ENCODE measurements at regions not wholly inside any gene's neighbourhood (a gene's known extent, or its start where the extent isn't known, plus 50 kb on each side); places are given as distances from the start of the nearest gene placed in this dataset.

- Histone ChIP-seq H3K4me3 (no peak overlapping the region), H3K9me3 (ENCODE audit: low read depth) (no peaks in the 10 kb centered on the region), H3K27me3 (no peaks in the 10 kb centered on the region), H3K36me3 (no peaks in the 10 kb centered on the region), H3K27ac (no peak overlapping the region), H3K4me1 (ENCODE audit: low read depth) (no peaks in the 10 kb centered on the region)
- no peak for DNase-seq (ENCODE audit: low read depth in 1 of 2, low spot score in 1 of 2)
- TF ChIP-seq CTCF (IDR thresholded peaks at IDR 0.05; ENCODE audit: low read depth, low read length): no peak
Measured at GRCh38 chr3:160065282-160065681, 76.6 kb downstream of the IL12A start.

GRCh38 chr3:160065786-160066185 is 77.2 kb downstream of the IL12A start:
- no peaks in the 10 kb centered on the region for H3K9me3 ChIP-seq (ENCODE audit: low read depth)
- H3K27ac ChIP-seq: no peak overlapping the region
- no peak for DNase-seq (ENCODE audit: low read depth in 1 of 2, low spot score in 1 of 2)
- H3K36me3 ChIP-seq: no peaks in the 10 kb centered on the region
- H3K4me1 ChIP-seq (ENCODE audit: low read depth): no peaks in the 10 kb centered on the region
- TF ChIP-seq CTCF (IDR thresholded peaks at IDR 0.05; ENCODE audit: low read depth, low read length): no peak
- H3K27me3 ChIP-seq: no peaks in the 10 kb centered on the region
- H3K4me3 ChIP-seq: no peak overlapping the region

- TF ChIP-seq CTCF (IDR thresholded peaks at IDR 0.05; ENCODE audit: low read depth, low read length): no peak
- H3K4me1 ChIP-seq (ENCODE audit: low read depth): no peaks in the 10 kb centered on the region
- DNase-seq (ENCODE audit: low read depth in 1 of 2, low spot score in 1 of 2): no peak
- H3K36me3 ChIP-seq: no peaks in the 10 kb centered on the region
- H3K9me3 ChIP-seq (ENCODE audit: low read depth): no peaks in the 10 kb centered on the region
- H3K27ac ChIP-seq: no peak overlapping the region
- H3K4me3 ChIP-seq: no peak overlapping the region
- no peaks in the 10 kb centered on the region for H3K27me3 ChIP-seq
Measured at GRCh38 chr3:160069986-160070385, 81.4 kb downstream of the IL12A start.

GRCh38 chr3:160076519-160076918 is 87.9 kb downstream of the IL12A start:
- Histone ChIP-seq H3K36me3 (no peaks in the 10 kb centered on the region), H3K4me3 (no peak overlapping the region), H3K27me3 (no peaks in the 10 kb centered on the region), H3K9me3 (ENCODE audit: low read depth) (no peaks in the 10 kb centered on the region), H3K27ac (no peak overlapping the region), H3K4me1 (ENCODE audit: low read depth) (no peaks in the 10 kb centered on the region)
- DNase-seq (ENCODE audit: low read depth in 1 of 2, low spot score in 1 of 2): no peak
- no peak for TF ChIP-seq CTCF (IDR thresholded peaks at IDR 0.05; ENCODE audit: low read depth, low read length)

GRCh38 chr3:160078533-160078932 is 89.9 kb downstream of the IL12A start:
- no peak overlapping the region for H3K27ac ChIP-seq
- TF ChIP-seq CTCF (IDR thresholded peaks at IDR 0.05; ENCODE audit: low read depth, low read length): no peak
- H3K27me3 ChIP-seq: no peaks in the 10 kb centered on the region
- no peak for DNase-seq (ENCODE audit: low read depth in 1 of 2, low spot score in 1 of 2)
- H3K36me3 ChIP-seq: no peaks in the 10 kb centered on the region
- H3K9me3 ChIP-seq (ENCODE audit: low read depth): no peaks in the 10 kb centered on the region
- H3K4me3 ChIP-seq: no peak overlapping the region
- no peaks in the 10 kb centered on the region for H3K4me1 ChIP-seq (ENCODE audit: low read depth)

- DNase-seq (ENCODE audit: low read depth in 1 of 2, low spot score in 1 of 2): no peak
Measured at GRCh38 chr3:160081958-160082533, 93.4 kb downstream of the IL12A start.

More at GRCh38 chr3:160081958-160082533, 93.4 kb downstream of the IL12A start:
- no peak for TF ChIP-seq CTCF (IDR thresholded peaks at IDR 0.05; ENCODE audit: low read depth, low read length)
- Histone ChIP-seq H3K27ac (no peak overlapping the region), H3K27me3 (no peaks in the 10 kb centered on the region), H3K4me3 (no peak overlapping the region), H3K9me3 (ENCODE audit: low read depth) (no peaks in the 10 kb centered on the region), H3K36me3 (no peaks in the 10 kb centered on the region), H3K4me1 (ENCODE audit: low read depth) (no peaks in the 10 kb centered on the region)

Measured in cardiac muscle cell (in vitro differentiated cells and primary cell).